GM18507 (cell line): ENCODE measurements at regions not wholly inside any gene's neighbourhood (a gene's known extent, or its start where the extent isn't known, plus 50 kb on each side); places are given as distances from the start of the nearest gene placed in this dataset.
"Not testable (repeated sequence)": the region's sequence is repeated elsewhere in the genome, so short reads cannot be mapped to it uniquely, and the experiment has no call there.

ENCODE experiments used
- DNase-seq: peaks from one replicate; pipeline ENCODE4 v3.0.0; 2011; ENCODE audit warnings: low read depth; ENCODE audit not compliant: insufficient read length; ENCODE audit errors: extremely low spot score
- FAIRE-seq: peaks from 2 replicates; lab custom pipeline; 2011; peaks lifted over from hg19 to GRCh38; lab: Jason Lieb, UNC

GRCh38 chr14:97061714-97062113 lies 264.5 kb downstream of the VRK1 start:
- DNase-seq (no peak), FAIRE-seq (no peak)

DNA sequence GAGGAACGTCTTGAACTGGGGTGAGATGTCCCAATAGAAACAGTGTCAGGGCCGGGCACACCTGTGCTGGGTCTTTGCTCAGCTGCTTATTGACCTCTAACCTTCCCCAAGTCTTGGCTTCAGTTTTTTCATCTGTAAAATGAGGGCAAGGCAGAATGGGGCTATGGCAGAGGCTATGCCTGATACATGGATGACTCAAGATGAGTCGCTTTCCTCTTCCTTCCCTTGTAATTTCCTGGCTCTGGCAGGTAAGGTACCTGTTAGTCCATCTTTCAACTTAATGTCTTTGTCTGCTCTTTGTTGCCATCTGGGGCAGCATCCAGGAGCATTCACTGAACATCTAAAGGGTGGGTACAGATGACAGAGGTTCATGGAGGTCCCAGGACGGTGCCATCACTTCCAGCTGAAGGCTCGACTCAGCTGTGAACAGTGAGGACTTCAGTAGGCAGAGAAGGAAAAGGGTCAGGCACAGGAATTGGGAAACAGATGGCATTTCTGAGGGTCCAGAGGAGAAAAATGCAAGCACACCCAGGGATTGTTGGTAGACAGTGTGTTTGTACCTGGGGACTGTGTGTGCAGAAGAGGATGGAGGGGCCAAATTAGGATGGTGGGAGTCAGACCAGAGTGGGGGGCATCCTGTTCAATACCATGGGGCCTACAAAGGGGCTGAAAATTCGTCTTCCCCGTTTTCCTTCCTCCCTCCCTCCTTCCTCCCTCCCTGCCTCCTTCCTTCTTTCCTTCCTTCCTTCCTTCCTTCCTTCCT lies 268.3 kb downstream of the VRK1 start:
- DNase-seq = no peak
- no peak for FAIRE-seq

DNA sequence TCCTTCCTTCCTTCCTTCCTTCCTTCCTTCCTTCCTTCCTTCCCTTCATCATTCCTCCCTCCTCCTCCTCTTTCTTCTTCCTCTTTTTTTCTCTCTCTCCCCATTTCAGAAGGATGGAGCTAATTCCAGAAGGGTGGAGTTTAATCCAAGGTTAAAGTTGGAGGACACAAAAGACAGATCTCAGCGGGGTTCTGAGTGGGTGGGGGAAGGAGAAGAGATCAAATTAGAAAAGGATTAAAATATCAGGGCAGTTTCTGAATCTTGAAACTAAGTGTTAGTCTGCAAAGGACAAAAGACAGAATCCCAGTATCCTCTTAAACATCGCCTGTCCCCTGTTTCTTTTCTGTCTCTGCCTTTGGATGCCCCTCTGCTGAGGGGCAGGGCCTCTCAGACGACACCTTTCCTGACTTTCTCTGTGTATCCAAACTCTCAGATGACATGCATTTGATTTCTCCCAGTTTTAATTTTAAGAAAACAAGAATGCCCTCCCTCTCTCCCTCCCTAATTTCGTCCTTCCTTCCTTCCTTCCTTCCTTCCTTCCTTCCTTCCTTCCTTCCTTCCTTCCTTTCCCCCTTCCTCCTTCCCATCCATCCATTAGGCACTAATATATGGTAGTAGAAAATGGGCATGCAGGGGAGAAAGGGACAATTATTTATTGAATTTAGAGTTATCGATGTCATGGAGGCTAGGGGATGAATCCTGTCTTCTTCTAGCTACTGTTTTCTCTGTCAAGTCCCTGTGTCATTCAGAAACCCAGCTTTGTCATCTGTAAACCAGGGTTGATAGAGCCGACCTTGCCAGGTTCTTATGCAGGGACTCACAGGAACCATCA lies 269.1 kb downstream of the VRK1 start:
- FAIRE-seq = no peak
- no peak for DNase-seq

GRCh38 chr14:97068293-97068692 lies 271.1 kb downstream of the VRK1 start:
- not testable (repeated sequence) for FAIRE-seq, DNase-seq

- FAIRE-seq (no peak), DNase-seq (no peak)
Observed at GRCh38 chr14:97070259-97070658, 273.1 kb downstream of the VRK1 start.

- no peak for DNase-seq
- no peak for FAIRE-seq
Observed at GRCh38 chr14:97071177-97071576, 274.0 kb downstream of the VRK1 start.

- DNase-seq (no peak), FAIRE-seq (no peak)
Observed at GRCh38 chr14:97073622-97074021, 276.4 kb downstream of the VRK1 start.

- no peak for FAIRE-seq
- DNase-seq = no peak
Observed at GRCh38 chr14:97074456-97074855, 277.3 kb downstream of the VRK1 start.

DNA sequence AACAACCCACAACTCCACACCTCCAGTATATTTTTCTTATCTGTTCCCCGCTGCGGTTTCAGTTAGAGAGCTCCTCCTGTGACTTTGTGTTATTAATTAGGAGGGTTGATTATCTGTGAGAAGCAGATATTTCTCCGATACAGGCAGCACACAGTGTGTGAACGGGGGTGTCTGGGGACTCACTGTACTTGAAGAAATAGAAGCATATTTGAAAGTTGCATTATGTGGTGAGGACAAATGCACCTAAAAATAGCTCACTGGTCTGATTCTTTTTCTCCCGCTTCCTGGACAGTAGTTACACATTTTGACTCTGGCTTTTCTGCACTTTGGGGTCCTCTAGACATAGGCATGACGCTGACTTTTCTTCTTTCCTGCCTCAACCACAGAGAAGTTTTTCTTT lies 277.7 kb downstream of the VRK1 start:
- FAIRE-seq (peak; percentile 46), DNase-seq (no peak)

GRCh38 chr14:97077253-97077653 lies 280.1 kb downstream of the VRK1 start:
- FAIRE-seq (peak; percentile 41), DNase-seq (peak; percentile 7)

DNA sequence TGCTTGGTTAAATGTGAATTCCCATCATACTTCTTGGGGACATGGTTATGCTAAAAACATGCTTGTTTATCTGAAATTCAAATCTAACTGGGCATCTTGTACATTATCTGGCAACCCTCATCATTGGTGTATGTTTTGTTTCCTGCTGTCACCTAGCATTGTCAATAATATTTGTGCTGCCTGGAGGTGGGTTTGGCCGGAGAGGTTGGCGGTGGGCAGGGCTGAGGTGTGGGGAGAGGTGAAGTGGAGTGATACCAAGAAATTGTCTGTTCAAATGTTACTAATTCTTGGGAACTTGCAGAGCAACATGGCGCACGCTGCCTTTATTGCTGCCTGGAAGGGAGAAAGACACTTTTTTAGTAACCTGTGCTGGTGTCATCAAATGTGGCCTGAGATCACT lies 280.5 kb downstream of the VRK1 start:
- DNase-seq (no peak), FAIRE-seq (no peak)

GRCh38 chr14:97080991-97081390 lies 283.8 kb downstream of the VRK1 start:
- FAIRE-seq (no peak), DNase-seq (no peak)

DNA sequence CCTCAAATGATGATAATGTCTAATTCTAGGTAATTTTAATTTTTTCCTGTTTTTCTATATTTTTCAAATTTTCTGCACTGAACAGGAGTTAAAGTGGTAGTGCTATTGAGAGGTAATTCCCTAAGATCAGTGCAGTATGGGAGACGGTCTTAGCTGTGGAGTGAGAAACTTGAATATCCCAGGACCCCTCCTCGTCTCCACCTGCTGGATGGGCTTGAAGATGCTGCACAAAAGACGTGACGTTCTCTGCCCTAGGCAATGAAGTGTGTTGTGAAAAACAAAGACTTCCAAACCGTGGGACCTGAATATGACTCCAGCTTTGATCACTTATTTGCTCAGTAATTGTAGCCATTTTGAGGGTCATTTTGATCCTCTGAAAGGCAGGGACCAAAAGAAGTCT lies 298.1 kb downstream of the VRK1 start:
- DNase-seq (no peak), FAIRE-seq (no peak)

DNA sequence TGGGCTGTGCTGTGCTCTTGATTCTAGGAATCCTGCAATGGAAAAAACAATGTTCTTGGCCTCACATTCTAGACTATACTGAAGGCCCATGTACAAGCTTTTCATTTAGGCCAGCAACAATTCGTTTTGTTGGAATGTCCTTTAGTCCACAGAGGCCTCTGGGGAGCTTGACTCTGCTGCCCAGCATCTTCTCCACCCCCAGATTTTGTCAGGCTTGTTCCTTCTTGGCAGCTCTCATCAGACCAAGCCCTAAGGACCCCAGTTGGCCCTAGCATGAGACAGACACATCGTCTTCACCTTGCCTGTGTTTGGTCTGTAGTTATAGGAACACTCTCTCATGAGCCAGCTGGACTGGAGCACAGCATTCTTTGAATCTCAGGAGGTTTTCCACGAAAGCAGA lies 300.1 kb downstream of the VRK1 start:
- no peak for FAIRE-seq
- no peak for DNase-seq

- DNase-seq (no peak), FAIRE-seq (no peak)
Observed at GRCh38 chr14:97100306-97100705, 303.1 kb downstream of the VRK1 start.

GRCh38 chr14:97101561-97101960 lies 304.4 kb downstream of the VRK1 start:
- FAIRE-seq = no peak
- no peak for DNase-seq

GRCh38 chr14:97104029-97104428 lies 306.8 kb downstream of the VRK1 start:
- no peak for FAIRE-seq
- DNase-seq = no peak

DNA sequence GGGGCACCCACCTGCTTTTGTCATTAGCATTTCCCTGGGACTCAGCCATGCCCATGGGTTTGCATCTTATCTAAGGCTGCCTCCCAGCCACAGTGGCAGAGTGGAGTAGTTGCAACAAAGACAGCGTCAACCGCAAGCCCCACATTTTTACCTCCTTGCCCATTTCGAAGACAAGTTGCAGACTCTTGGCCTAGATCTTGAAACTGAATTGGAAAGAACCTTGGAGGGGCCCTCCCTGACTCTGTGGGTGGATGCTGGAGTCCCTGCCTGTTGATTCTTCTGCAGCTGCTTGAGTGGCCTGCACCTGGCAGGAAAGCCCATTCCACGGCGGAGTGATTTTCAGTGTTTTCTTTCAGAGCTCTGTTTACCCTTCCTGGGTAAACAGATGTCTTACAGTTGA lies 309.0 kb downstream of the VRK1 start:
- DNase-seq (peak; percentile 4), FAIRE-seq (no peak)

- DNase-seq (no peak), FAIRE-seq (no peak)
Observed at GRCh38 chr14:97106609-97107008, 309.4 kb downstream of the VRK1 start.

- DNase-seq = no peak
- no peak for FAIRE-seq
Observed at GRCh38 chr14:97107080-97107479, 309.9 kb downstream of the VRK1 start.

DNA sequence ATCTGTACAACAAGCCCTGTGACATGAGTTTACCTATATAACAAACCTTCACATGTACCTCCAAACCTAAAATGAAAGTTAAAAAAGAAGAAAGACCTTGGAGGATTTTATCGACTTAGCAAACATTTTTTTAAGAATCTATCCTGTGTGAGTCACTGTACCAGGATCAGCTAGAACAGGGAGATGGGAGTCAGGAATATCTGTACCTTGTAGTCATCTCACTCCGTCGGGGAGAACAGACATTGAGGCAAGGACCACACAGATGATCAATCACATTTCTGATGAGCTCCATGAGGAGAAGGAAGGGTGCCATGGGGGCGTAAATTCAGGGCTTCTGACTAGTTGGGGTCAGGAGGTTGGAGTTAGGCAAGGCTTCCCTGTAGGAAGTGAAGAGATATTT lies 310.6 kb downstream of the VRK1 start:
- FAIRE-seq (no peak), DNase-seq (no peak)
